IPS DF 4.7 (cell line): ENCODE measurements at regions not wholly inside any gene's neighbourhood (a gene's known extent, or its start where the extent isn't known, plus 50 kb on each side); places are given as distances from the start of the nearest gene placed in this dataset.
"Not testable (repeated sequence)": the region's sequence is repeated elsewhere in the genome, so short reads cannot be mapped to it uniquely, and the experiment has no call there.

Experiments
- DNase-seq: peaks from one replicate; pipeline ENCODE4 v3.0.0-alpha.2; 2013; ENCODE audit warnings: low spot score; ENCODE audit errors: extremely low read depth

- DNase-seq, result no peak
Observed at GRCh38 chr6:125587666-125588632, 161.5 kb upstream of the HEY2 start.

GRCh38 chr6:125591796-125592195, 157.6 kb upstream of the HEY2 start:
- DNase-seq, result not testable (repeated sequence)

- no peak for DNase-seq
Observed at GRCh38 chr6:125593746-125594145, 155.7 kb upstream of the HEY2 start.

- no peak for DNase-seq
Observed at GRCh38 chr6:125596020-125596419, 153.4 kb upstream of the HEY2 start.

GRCh38 chr6:125597411-125598253, 151.8 kb upstream of the HEY2 start:
- DNase-seq, result no peak

GRCh38 chr6:125598422-125598821, 151.0 kb upstream of the HEY2 start:
- no peak for DNase-seq

GRCh38 chr6:125604257-125604656, 145.2 kb upstream of the HEY2 start:
- DNase-seq, result no peak

GRCh38 chr6:125611573-125612344, 137.7 kb upstream of the HEY2 start:
- DNase-seq, result no peak

GRCh38 chr6:125612345-125612846, 137.0 kb upstream of the HEY2 start:
- DNase-seq, result no peak

GRCh38 chr6:125618629-125619028, 130.8 kb upstream of the HEY2 start:
- no peak for DNase-seq

- DNase-seq, result no peak
Observed at GRCh38 chr6:125623085-125623484, 126.3 kb upstream of the HEY2 start.

- DNase-seq, result no peak
Observed at GRCh38 chr6:125631165-125631564, 118.3 kb upstream of the HEY2 start.

- not testable (repeated sequence) for DNase-seq
Observed at GRCh38 chr6:125636011-125636410, 113.4 kb upstream of the HEY2 start.

- no peak for DNase-seq
Observed at GRCh38 chr6:125636671-125637070, 112.8 kb upstream of the HEY2 start.

- no peak for DNase-seq
Observed at GRCh38 chr6:125637207-125637606, 112.2 kb upstream of the HEY2 start.

- no peak for DNase-seq
Observed at GRCh38 chr6:125639466-125640020, 109.9 kb upstream of the HEY2 start.

- DNase-seq, result no peak
Observed at GRCh38 chr6:125640441-125641150, 108.8 kb upstream of the HEY2 start.

- not testable (repeated sequence) for DNase-seq
Observed at GRCh38 chr6:125643967-125644661, 105.3 kb upstream of the HEY2 start.

- DNase-seq, result no peak
Observed at GRCh38 chr6:125647391-125647790, 102.0 kb upstream of the HEY2 start.

GRCh38 chr6:125653752-125654151, 95.7 kb upstream of the HEY2 start:
- not testable (repeated sequence) for DNase-seq
